Natural killer cell (primary cell): ENCODE measurements at regions not wholly inside any gene's neighbourhood (a gene's known extent, or its start where the extent isn't known, plus 50 kb on each side); places are given as distances from the start of the nearest gene placed in this dataset.

Experiments
- ATAC-seq, 3 donors: fragments of 150-1000 bp in 2 of 3; fragments of 200-7000 bp in 1 of 3; cut with Tn5 transposase; 1 replicate in 1 of 3; 2 replicates in 2 of 3; pipeline ENCODE4 v1.10.0; 2021; ENCODE audit warnings: mild to moderate bottlenecking in 2 of 3, moderate library complexity in 2 of 3
- DNase-seq, 2 donors: peaks; one replicate each; pipeline versions ENCODE4 v3.0.0 to v3.0.0-alpha.2; 2013 to 2021; ENCODE audit warnings: mixed read lengths in 1 of 2
- H3K27ac ChIP-seq: one replicate; pipeline ENCODE4 v1.5.1; 2013; ENCODE audit warnings: mild to moderate bottlenecking, low read length
- H3K27me3 ChIP-seq: one replicate; pipeline ENCODE4 v1.6.1; 2013; ENCODE audit warnings: low read length; ENCODE audit not compliant: control insufficient read depth, insufficient read depth
- H3K36me3 ChIP-seq: one replicate; pipeline ENCODE4 v1.6.1; 2013; ENCODE audit warnings: low read length; ENCODE audit not compliant: control insufficient read depth, insufficient read depth
- H3K4me1 ChIP-seq: one replicate; pipeline ENCODE4 v1.6.1; 2013; ENCODE audit warnings: low read length; ENCODE audit not compliant: control insufficient read depth, insufficient read depth
- H3K4me3 ChIP-seq: one replicate; pipeline ENCODE4 v1.5.1; 2013; ENCODE audit warnings: low read length
- H3K9me3 ChIP-seq: one replicate; pipeline ENCODE4 v1.6.1; 2013; ENCODE audit warnings: low read length; ENCODE audit not compliant: control insufficient read depth, insufficient read depth
- H3K27ac Mint-ChIP-seq, 2 donors: one replicate each; pipeline ENCODE4 v1.8.0; 2022; ENCODE audit warnings: mild to moderate bottlenecking in 2 of 2, mixed read lengths in 2 of 2, moderate library complexity in 1 of 2
- H3K27me3 Mint-ChIP-seq, 2 donors: one replicate each; pipeline ENCODE4 v1.8.0; 2022; ENCODE audit warnings: low read depth in 2 of 2, mixed read lengths in 2 of 2
- H3K36me3 Mint-ChIP-seq: one replicate; pipeline ENCODE4 v1.8.0; 2022; ENCODE audit warnings: mixed read lengths
- H3K4me1 Mint-ChIP-seq, 2 donors: one replicate each; pipeline ENCODE4 v1.8.0; 2022; ENCODE audit warnings: mixed read lengths in 2 of 2
- H3K4me3 Mint-ChIP-seq: one replicate; pipeline ENCODE4 v1.8.0; 2022; ENCODE audit warnings: mild to moderate bottlenecking, moderate library complexity, mixed read lengths
- H3K9me3 Mint-ChIP-seq, 2 donors: one replicate each; pipeline ENCODE4 v1.8.0; 2022; ENCODE audit warnings: mixed read lengths in 2 of 2
- CTCF ChIP-seq: fragments of 200-600 bp; IDR thresholded peaks from one replicate; pipeline ENCODE4 v1.8.0; 2022; ENCODE audit warnings: antibody characterized with exemption
- whole genome bisulfite sequencing: methylation state at CpG from one replicate; pipeline ENCODE4 v1.1.7; 2013; ENCODE audit warnings: missing lambda C conversion rate; ENCODE audit not compliant: insufficient coverage; 5-methylcytosine and 5-hydroxymethylcytosine counted together
- intact Hi-C: fragments of 100-400 bp; cut with micrococcal nuclease; formaldehyde crosslinking; loops from one replicate; pipeline ENCODE4 v1.14.2; 2022

GRCh38 chr1:113217447-113218208 lies 144.6 kb downstream of the LRIG2 start:
- 70% methylated on average over 7 of the region's 7 CpGs for WGBS
- Mint-ChIP-seq H3K9me3 (peaks cover 2 to 3% of the 10 kb centered on the region in 2 donors), H3K36me3 (no peaks in the 10 kb centered on the region), H3K4me1 (peaks cover 6 to 9% of the 10 kb centered on the region in 2 donors), H3K27ac (no peak overlapping the region), H3K4me3 (no peak overlapping the region), H3K27me3 (peaks cover 4 to 5% of the 10 kb centered on the region in 2 donors)
- Histone ChIP-seq H3K4me1 (no peaks in the 10 kb centered on the region), H3K9me3 (peaks cover 2% of the 10 kb centered on the region), H3K27ac (no peak overlapping the region), H3K36me3 (no peaks in the 10 kb centered on the region), H3K4me3 (no peak overlapping the region), H3K27me3 (no peaks in the 10 kb centered on the region)
- TF ChIP-seq CTCF, result no peak
- intact Hi-C loops, result no loop called here
- DNase-seq (no peak), ATAC-seq (no peak)

- WGBS, result 73% methylated on average over 2 of the region's 2 CpGs
- no peaks in the 10 kb centered on the region for H3K36me3 Mint-ChIP-seq
- peaks cover 2 to 3% of the 10 kb centered on the region in 2 donors for H3K9me3 Mint-ChIP-seq
- no peak for DNase-seq
- Histone ChIP-seq H3K4me3 (no peak overlapping the region), H3K27ac (no peak overlapping the region), H3K9me3 (peaks cover 2% of the 10 kb centered on the region), H3K36me3 (no peaks in the 10 kb centered on the region), H3K4me1 (no peaks in the 10 kb centered on the region), H3K27me3 (no peaks in the 10 kb centered on the region)
- TF ChIP-seq CTCF, result no peak
- H3K4me3 Mint-ChIP-seq, result no peak overlapping the region
- no peak overlapping the region for H3K27ac Mint-ChIP-seq
- ATAC-seq, result no peak
- intact Hi-C loops, result no loop called here
- peaks cover 6 to 9% of the 10 kb centered on the region in 2 donors for H3K4me1 Mint-ChIP-seq
- peaks cover 5 to 9% of the 10 kb centered on the region in 2 donors for H3K27me3 Mint-ChIP-seq
Measured at GRCh38 chr1:113219377-113219776, 146.4 kb downstream of the LRIG2 start.

- Mint-ChIP-seq H3K4me3 (no peak overlapping the region), H3K4me1 (peaks cover 6 to 9% of the 10 kb centered on the region in 2 donors), H3K36me3 (no peaks in the 10 kb centered on the region), H3K9me3 (peaks cover 2 to 3% of the 10 kb centered on the region in 2 donors), H3K27ac (no peak overlapping the region), H3K27me3 (peaks cover 5 to 9% of the 10 kb centered on the region in 2 donors)
- ATAC-seq, result no peak
- no peak for TF ChIP-seq CTCF
- peaks cover 1% of the 10 kb centered on the region for H3K9me3 ChIP-seq
- 76% methylated on average over 5 of the region's 5 CpGs for WGBS
- intact Hi-C loops, result no loop called here
- H3K4me3 ChIP-seq, result no peak overlapping the region
- H3K4me1 ChIP-seq, result no peaks in the 10 kb centered on the region
- no peaks in the 10 kb centered on the region for H3K36me3 ChIP-seq
- DNase-seq, result no peak
- no peaks in the 10 kb centered on the region for H3K27me3 ChIP-seq
- no peak overlapping the region for H3K27ac ChIP-seq
Measured at GRCh38 chr1:113219828-113220227, 146.8 kb downstream of the LRIG2 start.

GRCh38 chr1:113223040-113223439 lies 150.0 kb downstream of the LRIG2 start:
- peaks cover 16 to 23% of the 10 kb centered on the region in 2 donors for H3K27me3 Mint-ChIP-seq
- H3K27ac ChIP-seq, result no peak overlapping the region
- no peak overlapping the region for H3K4me3 Mint-ChIP-seq
- H3K9me3 Mint-ChIP-seq, result no peaks in the 10 kb centered on the region
- H3K4me1 Mint-ChIP-seq, result peaks cover 3% of the 10 kb centered on the region in 2 donors
- WGBS, result no CpG with 5 or more reads among the region's 2 CpGs
- H3K27me3 ChIP-seq, result no peaks in the 10 kb centered on the region
- no peaks in the 10 kb centered on the region for H3K36me3 ChIP-seq
- no peaks in the 10 kb centered on the region for H3K4me1 ChIP-seq
- no peaks in the 10 kb centered on the region for H3K36me3 Mint-ChIP-seq
- no peak overlapping the region for H3K4me3 ChIP-seq
- intact Hi-C loops, result no loop called here
- H3K27ac Mint-ChIP-seq, result no peak overlapping the region
- DNase-seq, result no peak
- no peak for ATAC-seq
- TF ChIP-seq CTCF, result no peak
- H3K9me3 ChIP-seq, result no peaks in the 10 kb centered on the region
